HG02852 (cell line): ENCODE measurements at regions not wholly inside any gene's neighbourhood (a gene's known extent, or its start where the extent isn't known, plus 50 kb on each side); places are given as distances from the start of the nearest gene placed in this dataset.
"Not testable (repeated sequence)": the region's sequence is repeated elsewhere in the genome, so short reads cannot be mapped to it uniquely, and the experiment has no call there.

Source experiments
- ATAC-seq: cut with Tn5 transposase; IDR thresholded peaks from one replicate; pipeline ENCODE4 v1.9.1; 2021; ENCODE audit warnings: mild to moderate bottlenecking, moderate library complexity; ENCODE audit not compliant: unreplicated experiment

DNA sequence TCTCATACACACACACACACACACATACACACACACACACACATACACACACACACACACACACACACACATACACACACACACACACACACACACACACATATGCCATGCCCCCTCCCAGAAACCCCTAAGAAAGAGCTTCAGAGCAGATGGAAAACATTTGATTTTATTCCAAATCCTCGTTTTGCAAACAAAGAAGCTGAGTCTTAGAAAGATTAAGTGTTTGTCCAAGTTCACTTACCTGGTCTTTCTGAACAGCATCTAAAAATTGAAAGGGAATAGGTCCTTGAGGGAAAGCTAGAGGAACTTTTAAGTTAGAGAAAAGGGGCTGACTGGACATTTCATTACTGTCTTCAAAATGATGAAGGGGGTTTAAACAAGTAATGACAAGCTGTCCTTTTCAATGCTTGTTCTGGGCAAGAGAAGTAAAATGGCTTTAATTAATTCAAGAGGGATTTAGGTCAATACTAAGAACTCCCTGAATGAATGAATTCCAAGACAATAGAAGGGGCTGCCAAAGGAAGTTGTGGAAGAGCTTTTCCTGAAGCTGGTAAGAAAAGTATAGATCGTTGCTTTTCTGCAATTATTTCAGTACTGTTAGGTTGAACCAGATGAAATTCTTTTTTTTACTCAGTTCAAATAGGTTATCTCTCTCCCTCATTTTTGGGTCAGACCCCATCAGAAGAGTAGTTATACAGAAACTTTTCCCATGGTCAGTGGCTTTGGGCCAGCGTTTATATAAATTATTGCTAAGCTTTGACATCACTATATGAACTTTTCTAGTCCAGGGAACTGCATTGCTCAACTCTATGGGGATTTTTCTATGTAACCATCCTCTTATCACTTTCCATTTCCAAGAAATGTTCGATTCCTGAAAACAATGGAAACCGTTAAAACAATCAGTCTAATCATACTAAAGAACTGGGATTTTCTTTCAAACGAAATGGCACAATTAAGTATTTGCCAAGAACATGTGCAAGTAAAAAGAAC, 261.4 kb downstream of the MTERF1 start:
- no peak for ATAC-seq

DNA sequence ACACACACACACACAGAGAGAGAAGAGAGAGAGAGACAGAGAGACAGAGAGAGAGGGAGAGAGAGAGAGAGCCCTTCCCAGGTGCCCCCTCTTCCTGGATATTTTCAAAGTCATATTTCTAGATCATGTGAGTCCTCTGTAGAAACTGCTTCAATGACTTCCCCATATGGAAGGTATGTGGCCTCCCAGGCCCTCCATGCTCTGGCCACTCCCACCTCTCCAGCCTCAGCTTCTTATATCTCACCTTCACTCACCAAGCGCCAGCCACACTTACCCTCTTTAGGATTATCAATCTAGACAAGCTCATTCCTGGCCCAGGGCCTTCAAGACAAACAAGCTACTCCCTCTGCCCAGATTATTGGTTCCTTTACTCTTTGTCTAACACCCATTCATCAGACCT, 259.7 kb downstream of the MTERF1 start:
- ATAC-seq, result no peak

DNA sequence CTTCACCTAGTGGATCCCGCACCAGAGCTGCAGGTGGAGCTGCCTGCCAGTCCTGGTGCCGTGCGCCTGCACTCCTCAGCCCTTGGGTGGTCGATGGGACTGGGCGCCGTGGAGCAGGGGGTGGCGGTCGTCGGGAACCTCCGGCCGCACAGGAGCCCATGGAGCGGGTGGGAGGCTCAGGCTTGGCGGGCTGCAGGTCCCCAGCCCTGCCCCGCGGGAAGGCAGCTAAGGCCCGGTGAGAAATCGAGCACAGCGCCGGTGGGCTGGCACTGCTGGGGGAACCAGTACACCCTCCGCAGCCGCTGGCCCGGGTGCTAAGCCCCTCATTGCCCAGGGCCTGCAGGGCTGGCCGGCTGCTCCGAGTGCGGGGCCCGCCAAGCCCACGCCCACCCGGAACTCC, 253.2 kb downstream of the MTERF1 start:
- ATAC-seq, result not testable (repeated sequence)

DNA sequence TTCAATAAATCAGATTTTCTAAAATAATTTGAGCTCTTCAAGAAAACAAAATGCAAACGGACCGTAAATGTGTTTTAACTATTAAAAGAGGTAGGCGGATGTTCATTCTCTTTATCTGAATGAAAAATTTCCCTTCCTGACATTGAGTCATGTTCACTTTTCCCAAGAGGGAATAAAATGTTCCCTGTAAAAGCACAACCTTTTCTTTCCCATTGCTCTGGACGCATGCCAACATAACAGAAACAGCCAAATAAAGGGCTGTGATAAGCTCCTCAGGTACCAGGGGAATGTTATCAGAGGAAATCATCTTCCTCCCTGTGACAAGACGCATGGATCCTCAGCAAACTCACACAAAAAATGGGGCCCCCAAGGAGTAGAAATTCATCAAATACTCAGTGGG, 251.8 kb downstream of the MTERF1 start:
- no peak for ATAC-seq

DNA sequence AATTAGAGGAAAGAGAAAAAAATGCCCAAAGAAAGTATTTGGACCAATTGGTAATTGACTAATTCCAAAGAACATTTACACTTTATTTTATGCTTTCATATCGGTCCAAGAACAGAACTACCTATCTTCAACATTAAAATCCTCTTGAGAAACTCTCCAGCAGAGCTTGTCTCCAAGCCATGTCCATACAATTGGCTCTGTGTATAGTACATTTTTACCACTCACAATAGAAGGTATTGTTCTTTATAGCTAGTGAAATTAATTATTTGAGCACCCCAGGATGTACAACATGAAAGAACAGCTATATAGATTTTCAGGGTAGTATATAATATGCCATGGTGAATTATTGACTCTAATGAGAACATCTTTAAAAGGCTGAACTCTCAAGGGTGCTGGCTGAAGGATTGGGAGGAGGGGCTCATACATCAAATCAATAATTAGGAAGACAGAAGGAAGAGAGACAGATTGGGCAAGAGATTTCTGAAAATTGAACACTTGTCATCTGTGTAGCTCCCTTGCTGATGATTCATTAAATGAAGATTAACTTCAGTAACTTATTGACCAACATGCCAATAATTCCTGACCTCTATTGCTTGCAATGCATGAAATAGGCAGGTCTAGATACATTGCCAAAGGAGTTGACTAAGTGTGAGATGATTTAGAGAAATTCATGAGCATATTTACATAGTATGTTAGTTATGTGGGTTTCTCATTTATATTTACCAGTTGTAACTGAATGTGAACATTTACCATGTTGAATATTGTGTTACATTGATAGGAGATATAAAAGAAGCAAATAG, 249.7 kb downstream of the MTERF1 start:
- no peak for ATAC-seq

DNA sequence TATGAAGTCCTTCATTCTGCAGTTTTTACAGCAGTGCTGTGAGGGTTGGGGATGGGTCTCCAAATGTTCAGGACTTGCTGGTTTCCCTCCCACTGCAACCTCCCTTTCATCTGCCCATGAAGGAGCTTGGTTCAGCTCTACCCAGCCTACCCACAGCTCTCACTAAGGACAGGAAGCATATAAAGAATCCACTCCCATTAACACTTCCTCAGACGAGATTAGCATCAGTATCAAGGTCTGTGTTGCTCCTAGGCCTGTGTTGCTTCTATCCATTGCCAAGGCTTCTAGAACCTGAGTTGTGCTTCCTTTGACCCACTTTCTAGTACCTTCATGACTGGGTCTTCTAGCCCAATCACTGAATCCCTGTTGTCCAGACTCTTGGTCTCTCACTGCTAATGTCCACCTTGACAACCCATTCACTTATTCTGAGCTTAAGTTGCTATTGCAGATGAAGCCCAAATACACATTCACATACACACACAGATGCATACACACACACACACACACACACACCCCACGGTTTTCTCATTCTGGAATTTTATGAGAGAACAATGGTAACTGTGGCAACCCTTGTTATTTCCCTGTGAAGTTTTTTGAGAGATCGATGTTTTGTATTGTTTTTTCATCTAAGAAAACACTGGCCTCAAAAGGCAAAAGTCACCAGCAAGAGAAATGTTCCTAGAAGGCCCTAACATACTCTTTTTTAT, 248.1 kb downstream of the MTERF1 start:
- ATAC-seq, result no peak

DNA sequence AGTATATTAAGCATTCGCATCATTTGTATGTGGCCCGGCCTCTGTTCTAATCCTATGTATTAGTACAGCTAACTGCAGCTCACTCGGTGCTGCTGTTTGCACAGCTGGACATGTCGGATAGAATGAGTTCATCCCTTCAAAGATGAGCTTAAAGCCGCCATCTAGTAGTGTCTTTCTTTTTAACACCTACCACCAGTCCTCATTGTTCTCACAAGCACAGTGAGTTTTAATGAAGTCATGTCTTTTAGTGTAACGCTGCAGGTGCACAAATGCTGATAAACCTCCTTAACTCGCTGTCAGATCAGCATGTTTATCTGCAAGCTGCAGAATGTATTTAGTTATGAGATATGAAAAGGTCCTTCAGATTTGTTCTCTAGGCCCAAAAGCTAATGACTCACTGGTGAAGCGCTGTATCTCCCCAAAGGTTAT, 247.5 kb downstream of the MTERF1 start:
- no peak for ATAC-seq

DNA sequence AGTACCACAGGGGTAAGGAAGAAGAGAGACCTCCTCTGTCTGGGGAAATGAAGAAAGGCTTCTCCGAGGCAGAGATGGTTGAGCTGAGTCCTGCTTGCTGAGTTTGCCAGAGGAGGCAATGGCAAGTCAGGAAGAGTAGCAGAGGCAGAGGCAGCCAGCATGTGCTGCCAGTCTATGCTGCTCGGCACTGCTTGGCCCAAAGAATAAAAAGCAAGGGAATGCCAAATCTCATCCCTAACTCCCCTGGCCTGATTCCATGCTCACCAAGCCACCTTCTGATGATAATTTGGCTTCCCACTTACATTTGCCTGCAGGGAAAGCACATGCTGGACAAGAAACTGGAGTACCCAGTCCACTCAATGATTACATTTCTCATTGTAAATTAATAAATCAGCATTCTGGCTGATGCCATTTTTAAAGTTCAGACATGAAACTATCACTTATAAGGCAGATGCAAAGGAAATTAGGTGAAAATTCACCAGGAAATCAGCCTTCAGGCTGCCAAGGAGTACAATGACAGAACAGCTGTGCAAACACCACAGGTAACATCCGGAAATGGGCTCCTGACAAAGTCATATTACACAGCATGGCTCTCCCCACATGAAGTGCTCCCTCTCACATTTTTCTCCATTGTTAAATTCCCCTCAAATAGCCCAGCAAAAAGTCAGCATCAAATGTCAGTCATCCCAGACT, 245.9 kb downstream of the MTERF1 start:
- ATAC-seq, result no peak

DNA sequence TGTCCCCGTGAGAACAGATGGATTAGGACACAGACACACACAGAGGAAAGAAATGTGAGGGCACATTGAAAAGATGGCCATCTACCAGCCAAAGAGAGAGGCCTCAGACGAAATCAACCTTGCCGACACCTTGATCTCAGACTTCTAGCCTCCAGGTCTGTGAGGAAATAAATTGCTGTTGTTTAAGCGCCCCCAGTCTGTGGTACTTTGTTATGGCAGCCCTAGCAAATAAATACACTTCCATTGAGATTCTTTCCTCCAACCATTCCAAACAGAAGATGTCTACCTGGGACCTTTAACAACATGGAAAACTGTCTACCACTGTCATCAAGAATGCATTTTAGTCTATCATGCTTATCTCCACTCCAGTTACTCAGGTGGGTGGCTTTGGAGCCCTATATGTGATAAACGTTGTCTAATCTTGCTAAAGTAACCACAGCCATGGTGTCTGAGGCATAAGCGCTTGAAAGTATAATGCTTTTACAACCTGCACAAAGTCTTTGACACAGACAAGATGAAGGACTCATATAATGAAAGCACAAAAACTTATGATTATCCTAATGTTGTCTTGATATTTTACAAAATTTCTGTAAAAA, 244.3 kb downstream of the MTERF1 start:
- peak; percentile 61 for ATAC-seq

DNA sequence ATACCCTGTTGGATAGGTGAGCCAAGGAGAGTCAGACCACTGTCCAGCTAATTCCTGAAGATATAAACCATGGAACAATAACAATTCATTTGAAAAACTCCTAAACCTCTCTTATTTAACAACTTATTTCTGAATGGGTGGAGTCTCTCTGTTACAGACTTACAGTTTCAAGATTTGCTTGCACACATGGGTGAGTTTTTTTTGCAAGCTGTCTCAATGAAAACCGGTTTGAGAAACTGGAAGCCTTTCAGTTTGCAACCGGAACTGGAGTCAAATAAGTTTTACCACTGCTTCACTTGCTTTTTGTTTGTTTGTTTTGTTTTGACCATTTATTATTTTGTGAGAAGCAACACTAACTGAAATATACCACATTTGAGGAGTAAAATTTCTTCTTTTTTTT, 243.8 kb downstream of the MTERF1 start:
- ATAC-seq, result peak; percentile 44

DNA sequence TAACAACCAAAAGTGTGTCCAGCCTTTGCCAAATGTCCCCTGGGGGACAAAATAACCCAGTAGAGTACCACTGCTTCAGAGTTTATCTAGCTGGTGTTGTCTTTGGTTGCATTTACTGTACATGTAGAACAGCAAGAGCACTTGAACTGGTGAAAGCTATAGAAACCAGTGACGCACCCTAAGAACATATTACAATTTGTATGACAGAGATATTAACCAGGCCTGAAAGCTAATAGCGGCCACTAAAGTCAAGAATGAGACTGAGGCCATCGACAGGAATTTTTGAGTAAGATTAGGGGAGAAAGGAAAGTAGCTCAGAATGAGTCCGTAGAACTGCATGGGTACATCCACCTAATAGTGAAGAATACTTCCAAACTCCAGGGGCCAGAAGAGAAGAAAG, 236.2 kb downstream of the MTERF1 start:
- ATAC-seq, result no peak

DNA sequence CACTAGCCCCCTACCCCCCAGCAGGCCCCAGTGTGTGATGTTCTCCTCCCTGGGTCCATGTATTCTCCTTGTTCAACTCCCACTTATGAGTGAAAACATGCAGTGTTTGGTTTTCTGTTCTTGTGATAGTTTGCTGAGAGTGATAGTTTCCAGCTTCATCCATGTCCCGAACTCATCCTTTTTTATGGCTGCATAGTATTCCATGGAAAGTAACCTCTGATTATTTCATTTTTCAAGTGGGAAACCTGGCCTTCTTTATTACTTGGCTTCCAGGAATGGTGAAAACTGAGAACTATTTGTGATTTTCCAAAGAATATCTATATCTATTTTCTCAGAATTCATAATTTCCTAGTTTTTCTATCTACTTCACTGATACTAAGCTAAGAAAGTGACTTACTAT, 235.0 kb downstream of the MTERF1 start:
- no peak for ATAC-seq

DNA sequence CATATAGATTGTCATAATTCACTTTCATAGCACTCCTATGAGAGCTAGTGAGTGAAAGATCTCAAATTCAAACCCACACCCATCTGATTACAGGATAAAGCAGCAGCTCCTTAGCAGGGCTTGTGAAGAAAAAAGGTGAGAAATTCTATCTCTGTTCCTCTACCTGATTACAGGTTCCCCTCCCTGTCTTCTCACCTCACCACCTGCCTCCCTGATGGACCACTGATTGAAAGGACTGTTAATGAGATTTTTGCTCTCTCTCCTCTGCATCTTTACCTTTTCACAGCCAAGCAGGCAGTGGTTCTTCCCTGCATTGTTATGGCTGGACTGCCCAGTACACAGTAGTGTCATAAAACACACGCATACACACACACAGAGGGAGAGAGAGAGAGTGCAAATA, 228.5 kb downstream of the MTERF1 start:
- no peak for ATAC-seq

DNA sequence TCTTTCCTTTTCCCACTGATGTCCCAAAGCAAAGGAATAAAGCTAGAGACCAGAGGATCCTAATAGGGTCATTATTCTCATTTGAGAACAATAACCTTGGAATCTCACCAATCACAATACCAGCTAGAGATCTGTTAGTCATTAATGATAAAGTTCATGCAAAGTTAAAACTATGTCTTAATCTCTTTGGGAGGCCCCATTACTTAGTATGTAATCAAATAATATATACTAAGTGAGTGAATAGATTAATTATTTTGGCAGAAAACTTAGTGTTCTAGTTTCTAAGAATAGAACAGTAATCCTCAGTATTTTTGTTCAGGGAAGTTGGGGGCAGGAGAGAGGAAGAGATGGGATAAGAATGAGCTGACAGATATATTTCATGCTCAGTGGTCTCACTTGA, 227.2 kb downstream of the MTERF1 start:
- ATAC-seq, result no peak

DNA sequence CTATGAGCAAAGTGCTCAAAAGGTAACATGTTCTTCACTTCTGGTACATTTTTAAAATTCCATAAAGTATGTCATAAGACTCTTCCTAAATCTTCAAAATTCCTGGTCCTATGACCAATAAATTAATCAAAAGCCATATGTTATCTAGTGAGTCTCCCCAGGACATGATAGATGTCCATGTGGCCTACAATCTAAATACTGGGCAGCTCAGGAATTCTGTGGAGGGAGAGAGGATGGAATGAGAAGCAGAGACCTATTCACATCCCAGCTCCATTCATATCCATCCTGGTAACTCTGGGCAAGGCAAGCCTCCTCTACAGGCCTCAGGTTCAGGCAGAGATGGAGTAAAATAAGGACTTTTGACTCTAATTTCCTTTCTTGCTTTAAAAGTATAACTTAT, 224.8 kb downstream of the MTERF1 start:
- no peak for ATAC-seq

DNA sequence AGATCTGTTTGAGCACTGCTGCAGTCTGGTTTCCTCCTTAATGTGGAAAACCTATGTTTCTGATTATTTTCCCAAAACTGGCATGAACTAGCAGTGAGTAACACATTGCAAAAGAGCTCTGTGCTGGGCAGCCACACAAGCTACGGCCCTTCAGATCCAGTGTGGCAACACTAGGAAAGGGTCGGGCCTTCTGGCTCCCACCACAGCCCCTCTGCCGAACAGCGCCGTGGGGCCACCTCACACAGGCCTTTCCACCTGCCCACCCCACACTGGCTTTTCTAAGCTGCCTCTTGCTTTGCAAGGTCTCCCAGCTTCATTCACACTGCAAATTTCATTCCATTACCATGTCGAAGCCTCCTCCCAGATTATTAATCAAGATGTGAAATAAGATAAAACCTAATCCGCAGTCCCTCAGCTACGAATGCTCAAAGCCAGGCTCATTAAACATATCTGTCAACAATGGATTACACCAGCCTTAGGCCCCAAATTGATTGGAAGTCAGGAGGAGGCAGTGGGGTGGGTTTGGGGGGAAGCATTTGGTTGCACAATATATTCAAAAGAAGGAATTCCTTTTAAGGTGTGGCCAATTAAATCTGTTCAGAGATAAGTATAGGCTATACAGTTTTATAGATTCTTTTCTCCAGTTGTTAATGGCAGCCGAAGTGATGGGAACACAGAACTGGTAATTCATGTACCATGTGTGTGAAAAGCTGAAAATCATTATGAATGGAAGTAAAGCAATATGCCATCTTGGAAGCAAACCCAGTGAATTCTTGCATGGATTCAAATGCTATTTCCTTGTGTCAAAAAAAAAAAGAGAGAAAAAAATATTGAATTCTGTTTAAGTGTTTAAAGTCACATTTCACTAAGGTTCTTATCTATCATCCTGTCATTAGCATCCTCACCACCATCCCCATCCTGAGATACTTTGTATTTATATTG, 223.7 kb downstream of the MTERF1 start:
- ATAC-seq, result no peak

DNA sequence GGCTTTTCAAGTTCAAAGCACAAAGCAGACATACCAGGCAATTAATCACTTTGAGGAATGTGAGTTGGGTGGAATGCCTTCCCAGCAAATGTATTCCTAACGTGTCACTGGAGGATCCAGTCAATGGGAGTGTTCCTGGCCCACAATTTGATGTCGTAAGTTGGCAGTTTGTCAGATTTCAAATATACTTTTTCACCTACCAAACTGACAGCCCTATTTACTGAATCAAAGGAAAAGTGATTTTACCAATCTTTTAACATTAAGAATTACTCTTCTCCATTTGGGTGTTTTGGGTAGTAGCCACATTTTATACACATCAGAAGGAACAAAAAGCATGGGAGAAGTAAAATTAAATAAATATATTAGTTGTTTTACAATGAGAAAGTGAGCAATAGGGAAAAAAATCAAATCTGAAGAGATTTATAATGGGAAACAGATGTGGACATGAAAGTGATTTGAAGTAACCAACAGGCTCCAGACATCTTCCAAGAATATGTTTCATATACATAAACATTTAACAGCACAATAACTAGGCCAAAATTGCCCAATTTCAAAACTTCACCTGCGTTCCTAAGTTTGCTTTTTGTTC, 222.9 kb downstream of the MTERF1 start:
- no peak for ATAC-seq

DNA sequence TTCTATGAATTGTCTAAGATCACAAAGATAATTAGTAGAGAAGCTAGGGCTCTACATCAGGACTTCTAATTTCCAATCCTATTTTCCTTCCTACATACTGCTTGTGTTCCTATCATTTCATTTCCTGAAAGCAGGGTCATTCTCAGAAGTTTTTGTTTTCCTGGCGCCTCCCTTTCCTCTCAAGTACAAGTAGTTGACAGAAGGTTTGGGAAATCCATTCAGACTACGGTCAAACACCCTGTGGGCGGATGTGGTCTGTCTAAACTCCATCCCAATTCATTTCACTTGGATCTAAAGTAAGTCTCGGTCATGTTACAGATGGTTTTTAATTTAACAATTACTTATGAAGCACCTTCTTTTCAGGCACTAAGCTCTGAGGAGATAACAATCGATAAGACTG, 221.4 kb downstream of the MTERF1 start:
- ATAC-seq, result no peak
